Breast epithelium (tissue), 3 donors: ENCODE measurements at regions not wholly inside any gene's neighbourhood (a gene's known extent, or its start where the extent isn't known, plus 50 kb on each side); places are given as distances from the start of the nearest gene placed in this dataset.

Source experiments
- CTCF ChIP-seq, 3 donors: fragments of 450-650 bp; IDR thresholded peaks; one replicate each; pipeline ENCODE4 v1.5.1; 2016 to 2017; ENCODE audit warnings: antibody characterized with exemption in 3 of 3, mild to moderate bottlenecking in 3 of 3, moderate library complexity in 3 of 3
- POLR2A ChIP-seq: fragments of 450-650 bp; IDR thresholded peaks from one replicate; pipeline ENCODE4 v1.6.1; 2016; ENCODE audit warnings: antibody characterized with exemption, mild to moderate bottlenecking, moderate library complexity
- POLR2AphosphoS5 ChIP-seq, 3 donors: sonication (generic); formaldehyde crosslinking; IDR thresholded peaks; one replicate each; pipeline ENCODE4 v1.6.1; 2017; ENCODE audit warnings: antibody characterized with exemption in 3 of 3

- TF ChIP-seq POLR2AphosphoS5 (IDR thresholded peaks at IDR 0.05) (no peak), POLR2A (no peak), CTCF (IDR thresholded peaks at IDR 0.05) (no peak)
Observed at GRCh38 chr10:57988964-57989363, 278.7 kb downstream of the IPMK start.
